Gastroesophageal sphincter (tissue), 3 donors: ENCODE measurements at regions not wholly inside any gene's neighbourhood (a gene's known extent, or its start where the extent isn't known, plus 50 kb on each side); places are given as distances from the start of the nearest gene placed in this dataset.

ENCODE experiments used
- CTCF ChIP-seq, 4 experiments: fragments of 200-600 bp in 2 of 4; fragments of 450-650 bp in 2 of 4; sonication (generic) in 1 of 4; IDR thresholded peaks; one replicate each; pipeline ENCODE4 v1.5.1; 2017 to 2019; ENCODE audit warnings: antibody characterized with exemption in 4 of 4, mild to moderate bottlenecking in 2 of 4, moderate library complexity in 2 of 4
- POLR2A ChIP-seq, 2 donors: fragments of 450-650 bp; IDR thresholded peaks; one replicate each; pipeline ENCODE4 v1.6.1; 2017; ENCODE audit warnings: antibody characterized with exemption in 2 of 2, mild to moderate bottlenecking in 2 of 2, moderate library complexity in 1 of 2
- POLR2AphosphoS5 ChIP-seq: sonication (generic); formaldehyde crosslinking; IDR thresholded peaks from one replicate; pipeline ENCODE4 v1.6.1; 2017; ENCODE audit warnings: antibody characterized with exemption

GRCh38 chr14:22313172-22313801 lies 275.7 kb downstream of the DAD1 start:
- no peak for TF ChIP-seq CTCF (IDR thresholded peaks at IDR 0.05)
- no peak for TF ChIP-seq POLR2A (IDR thresholded peaks at IDR 0.05)
- TF ChIP-seq POLR2AphosphoS5: no peak
